GM12874 (cell line): ENCODE measurements at regions not wholly inside any gene's neighbourhood (a gene's known extent, or its start where the extent isn't known, plus 50 kb on each side); places are given as distances from the start of the nearest gene placed in this dataset.

Source experiments
- CTCF ChIP-seq: IDR thresholded peaks from 2 replicates; pipeline ENCODE4 v1.5.1; 2011; ENCODE audit warnings: low read depth, mild to moderate bottlenecking, control low read depth, low read length, moderate library complexity; ENCODE audit not compliant: insufficient read depth

- no peak for TF ChIP-seq CTCF
Measured at GRCh38 chr5:133845271-133845670, 123.2 kb downstream of the C5orf15 start.

DNA sequence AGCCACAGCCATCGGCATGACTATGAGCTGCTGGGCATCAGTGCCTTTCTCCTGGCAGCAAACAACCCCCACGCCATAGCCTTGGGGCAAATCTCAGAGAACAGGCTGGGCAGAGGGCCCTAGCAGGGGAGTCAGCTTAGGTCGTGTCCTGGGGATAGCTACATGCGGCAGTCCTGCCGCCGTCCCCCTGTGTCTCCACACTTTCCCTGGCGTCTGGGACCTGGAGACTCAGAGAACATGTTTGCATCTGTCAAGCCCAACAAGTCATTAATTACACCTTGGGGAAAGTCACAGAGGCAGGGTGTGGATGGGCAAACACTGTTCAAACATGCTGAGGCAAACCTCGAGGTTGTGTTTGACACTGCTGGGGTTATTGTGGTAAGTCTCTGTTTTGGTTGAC lies 123.6 kb downstream of the C5orf15 start:
- no peak for TF ChIP-seq CTCF

GRCh38 chr5:133843911-133844310 lies 124.5 kb downstream of the C5orf15 start:
- no peak for TF ChIP-seq CTCF

DNA sequence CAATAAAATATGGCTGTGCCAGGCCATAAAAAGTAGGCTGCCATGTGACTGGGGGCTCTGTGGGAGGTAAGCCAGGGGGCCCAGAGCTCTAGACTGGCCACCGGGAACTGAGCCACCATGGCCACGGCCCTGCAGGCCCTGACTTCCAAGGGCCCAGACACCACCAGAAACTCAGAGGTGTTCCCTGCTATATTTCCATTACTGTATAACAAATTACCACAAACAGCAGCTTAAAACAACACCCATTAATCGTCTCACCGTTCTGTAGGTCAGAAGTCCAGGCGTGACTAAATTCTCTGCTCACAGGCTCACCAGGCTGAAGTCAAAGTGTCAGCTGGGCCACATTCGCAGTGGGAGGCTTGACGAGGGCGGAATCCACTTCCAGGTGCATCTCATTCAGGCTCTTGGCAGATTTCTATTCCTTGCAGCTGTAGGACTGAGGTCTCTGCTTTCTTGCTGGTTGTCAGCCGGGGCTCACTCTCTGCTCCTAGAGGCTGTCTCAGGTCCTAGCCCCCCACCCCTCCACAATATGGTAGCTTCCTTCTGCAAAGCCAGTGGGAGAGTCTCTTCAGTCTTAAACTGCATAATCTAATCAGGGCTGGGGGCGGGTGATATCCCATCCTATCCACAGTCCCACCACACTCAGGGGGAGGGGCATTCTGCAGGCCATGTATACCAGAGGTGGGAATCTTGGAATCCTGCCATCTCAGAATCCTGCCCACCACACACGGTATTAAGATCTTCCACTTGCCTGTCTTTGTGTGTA lies 125.4 kb downstream of the C5orf15 start:
- no peak for TF ChIP-seq CTCF

GRCh38 chr5:133841831-133842750 lies 126.3 kb downstream of the C5orf15 start:
- no peak for TF ChIP-seq CTCF

GRCh38 chr5:133840168-133840567 lies 128.3 kb downstream of the C5orf15 start:
- no peak for TF ChIP-seq CTCF

- TF ChIP-seq CTCF, result no peak
Measured at GRCh38 chr5:133839721-133840120, 128.7 kb downstream of the C5orf15 start.
